Stimulated activated CD4-positive, alpha-beta T cell treated with anti-CD3 and anti-CD28 coated beads, Interleukin-2, amount 100 ng/mL, for 4 hours (primary cell): ENCODE measurements at regions not wholly inside any gene's neighbourhood (a gene's known extent, or its start where the extent isn't known, plus 50 kb on each side); places are given as distances from the start of the nearest gene placed in this dataset.

ENCODE experiments used
- DNase-seq: peaks from one replicate; pipeline ENCODE4 v3.0.0-alpha.2; 2020; ENCODE audit warnings: low read depth

- DNase-seq: no peak
Observed at GRCh38 chr20:57918551-57918950, 208.7 kb upstream of the PMEPA1 start.

GRCh38 chr20:57914205-57914604 is 204.4 kb upstream of the PMEPA1 start:
- no peak for DNase-seq

GRCh38 chr20:57913156-57913930 is 203.5 kb upstream of the PMEPA1 start:
- no peak for DNase-seq

GRCh38 chr20:57912227-57912582 is 202.4 kb upstream of the PMEPA1 start:
- DNase-seq: no peak

- no peak for DNase-seq
Observed at GRCh38 chr20:57911512-57912226, 201.9 kb upstream of the PMEPA1 start.

- no peak for DNase-seq
Observed at GRCh38 chr20:57910716-57911115, 200.9 kb upstream of the PMEPA1 start.

GRCh38 chr20:57909763-57910331 is 200.0 kb upstream of the PMEPA1 start:
- no peak for DNase-seq

GRCh38 chr20:57908704-57909630 is 199.2 kb upstream of the PMEPA1 start:
- DNase-seq: no peak

- DNase-seq: no peak
Observed at GRCh38 chr20:57908226-57908625, 198.4 kb upstream of the PMEPA1 start.

GRCh38 chr20:57907131-57908000 is 197.6 kb upstream of the PMEPA1 start:
- no peak for DNase-seq

GRCh38 chr20:57905448-57905847 is 195.6 kb upstream of the PMEPA1 start:
- no peak for DNase-seq

- DNase-seq: no peak
Observed at GRCh38 chr20:57904314-57905105, 194.7 kb upstream of the PMEPA1 start.

GRCh38 chr20:57902473-57902872 is 192.7 kb upstream of the PMEPA1 start:
- no peak for DNase-seq

- no peak for DNase-seq
Observed at GRCh38 chr20:57901526-57901925, 191.7 kb upstream of the PMEPA1 start.

- no peak for DNase-seq
Observed at GRCh38 chr20:57900226-57900905, 190.6 kb upstream of the PMEPA1 start.

GRCh38 chr20:57899554-57899953 is 189.7 kb upstream of the PMEPA1 start:
- DNase-seq: no peak

GRCh38 chr20:57898332-57898731 is 188.5 kb upstream of the PMEPA1 start:
- DNase-seq: no peak

- no peak for DNase-seq
Observed at GRCh38 chr20:57897891-57898290, 188.1 kb upstream of the PMEPA1 start.

GRCh38 chr20:57897156-57897874 is 187.5 kb upstream of the PMEPA1 start:
- no peak for DNase-seq
